Neural progenitor cell (in vitro differentiated cells): ENCODE measurements at regions not wholly inside any gene's neighbourhood (a gene's known extent, or its start where the extent isn't known, plus 50 kb on each side); places are given as distances from the start of the nearest gene placed in this dataset.

ENCODE experiments used
- DNase-seq: peaks from one replicate; pipeline ENCODE4 v3.0.0-alpha.2; 2016; ENCODE audit warnings: low spot score
- H2AFZ ChIP-seq: fragments of 200-600 bp; sonication (generic); replicated peaks from 2 replicates; pipeline ENCODE4 v1.6.1; 2016; ENCODE audit warnings: antibody characterized with exemption
- H3F3A ChIP-seq: fragments of 200-600 bp; sonication (generic); 2 replicates; pipeline ENCODE4 v1.6.1; 2016; ENCODE audit warnings: antibody characterized with exemption, low read depth
- H3K27ac ChIP-seq: fragments of 200-600 bp; sonication (generic); 2 replicates; pipeline ENCODE4 v1.5.1; 2016; ENCODE audit warnings: mild to moderate bottlenecking
- H3K27me3 ChIP-seq: fragments of 200-600 bp; sonication (generic); 2 replicates; pipeline ENCODE4 v1.6.1; 2016; ENCODE audit warnings: mild to moderate bottlenecking, moderate library complexity
- H3K36me3 ChIP-seq: fragments of 200-600 bp; sonication (generic); 2 replicates; pipeline ENCODE4 v1.5.1; 2016
- H3K4me1 ChIP-seq: fragments of 200-600 bp; sonication (generic); 2 replicates; pipeline ENCODE4 v1.6.1; 2016; ENCODE audit warnings: mixed run types
- H3K4me2 ChIP-seq: fragments of 200-600 bp; sonication (generic); 2 replicates; pipeline ENCODE4 v1.6.1; 2016
- H3K4me3 ChIP-seq: fragments of 200-600 bp; sonication (generic); 2 replicates; pipeline ENCODE4 v1.5.1; 2016
- H3K79me2 ChIP-seq: fragments of 200-600 bp; sonication (generic); 2 replicates; pipeline ENCODE4 v1.6.1; 2016; ENCODE audit warnings: low read depth
- H3K9ac ChIP-seq: fragments of 200-600 bp; sonication (generic); 2 replicates; pipeline ENCODE4 v1.6.1; 2016
- H3K9me3 ChIP-seq: fragments of 200-600 bp; sonication (generic); 2 replicates; pipeline ENCODE4 v1.5.1; 2016; ENCODE audit warnings: low read depth
- H4K20me1 ChIP-seq: fragments of 200-600 bp; sonication (generic); 2 replicates; pipeline ENCODE4 v1.6.1; 2016; ENCODE audit warnings: low read depth
- H3K27ac Mint-ChIP-seq: 3 replicates; pipeline ENCODE4 v1.8.0; 2021; ENCODE audit warnings: mixed read lengths
- H3K27me3 Mint-ChIP-seq: 2 replicates; pipeline ENCODE4 v1.8.0; 2022; ENCODE audit warnings: low read depth, mild to moderate bottlenecking, inconsistent platforms, moderate library complexity, mixed read lengths; ENCODE audit not compliant: insufficient read depth
- H3K36me3 Mint-ChIP-seq: 3 replicates; pipeline ENCODE4 v1.8.0; 2021; ENCODE audit warnings: mixed read lengths
- H3K4me1 Mint-ChIP-seq: 3 replicates; pipeline ENCODE4 v1.8.0; 2021; ENCODE audit warnings: mixed read lengths
- H3K4me3 Mint-ChIP-seq: 3 replicates; pipeline ENCODE4 v1.8.0; 2021; ENCODE audit warnings: mild to moderate bottlenecking, moderate library complexity, mixed read lengths
- H3K9me3 Mint-ChIP-seq: 3 replicates; pipeline ENCODE4 v1.8.0; 2020; ENCODE audit warnings: mixed read lengths
- CTCF ChIP-seq: fragments of 200-600 bp; sonication (generic); IDR thresholded peaks from 2 replicates; pipeline ENCODE4 v1.5.1; 2017; ENCODE audit warnings: antibody characterized with exemption, mild to moderate bottlenecking
- EZH2 ChIP-seq: fragments of 200-600 bp; sonication (generic); IDR thresholded peaks from 2 replicates; pipeline ENCODE4 v1.6.1; 2017; ENCODE audit warnings: antibody characterized with exemption, mild to moderate bottlenecking, moderate library complexity
- EZH2phosphoT487 ChIP-seq: fragments of 200-600 bp; sonication (generic); IDR thresholded peaks from 2 replicates; pipeline ENCODE4 v1.6.1; 2017; ENCODE audit warnings: antibody characterized with exemption

- Histone ChIP-seq H3F3A (no peaks in the 10 kb centered on the region), H2AFZ (no peak overlapping the region), H3K79me2 (no peaks in the 10 kb centered on the region), H3K36me3 (no peaks in the 10 kb centered on the region), H4K20me1 (no peaks in the 10 kb centered on the region), H3K4me3 (no peak overlapping the region), H3K27me3 (no peaks in the 10 kb centered on the region), H3K27ac (no peak overlapping the region), H3K4me1 (peaks cover 6% of the 10 kb centered on the region), H3K9ac (no peak overlapping the region), H3K9me3 (no peaks in the 10 kb centered on the region), H3K4me2 (no peak overlapping the region)
- no peak for DNase-seq
- Mint-ChIP-seq H3K4me3 (no peak overlapping the region), H3K9me3 (peaks cover 8% of the 10 kb centered on the region), H3K27ac (no peak overlapping the region), H3K27me3 (peaks cover 2% of the 10 kb centered on the region), H3K36me3 (no peaks in the 10 kb centered on the region), H3K4me1 (peaks cover 9% of the 10 kb centered on the region)
- TF ChIP-seq CTCF (no peak), EZH2 (no peak), EZH2phosphoT487 (no peak)
Measured at GRCh38 chr21:20741445-20741844, 256.8 kb upstream of the NCAM2 start.

GRCh38 chr21:20760221-20760620 is 238.0 kb upstream of the NCAM2 start:
- no peak overlapping the region for H3K4me3 ChIP-seq
- peaks cover 4% of the 10 kb centered on the region for H3K36me3 ChIP-seq
- no peaks in the 10 kb centered on the region for H3F3A ChIP-seq
- no peak overlapping the region for H3K27ac ChIP-seq
- Mint-ChIP-seq H3K27me3 (no peaks in the 10 kb centered on the region), H3K36me3 (no peaks in the 10 kb centered on the region), H3K4me3 (no peak overlapping the region), H3K27ac (no peak overlapping the region), H3K9me3 (peaks cover 10% of the 10 kb centered on the region), H3K4me1 (no peaks in the 10 kb centered on the region)
- no peak for TF ChIP-seq EZH2
- no peak for DNase-seq
- H3K4me1 ChIP-seq = no peaks in the 10 kb centered on the region
- H3K9me3 ChIP-seq = peaks cover 8% of the 10 kb centered on the region
- H3K79me2 ChIP-seq = no peaks in the 10 kb centered on the region
- H4K20me1 ChIP-seq = no peaks in the 10 kb centered on the region
- H3K27me3 ChIP-seq = no peaks in the 10 kb centered on the region
- H3K9ac ChIP-seq = no peak overlapping the region
- H3K4me2 ChIP-seq = no peak overlapping the region
- H2AFZ ChIP-seq = no peak overlapping the region

- H2AFZ ChIP-seq = no peak overlapping the region
- no peak overlapping the region for H3K4me3 ChIP-seq
- TF ChIP-seq EZH2phosphoT487 = no peak
- TF ChIP-seq CTCF = no peak
- no peak for TF ChIP-seq EZH2
- H3K79me2 ChIP-seq = no peaks in the 10 kb centered on the region
- no peak overlapping the region for H3K4me2 ChIP-seq
- Mint-ChIP-seq H3K4me3 (no peak overlapping the region), H3K4me1 (no peaks in the 10 kb centered on the region), H3K9me3 (peaks cover 17% of the 10 kb centered on the region), H3K27ac (no peak overlapping the region), H3K36me3 (peaks cover 2% of the 10 kb centered on the region), H3K27me3 (no peaks in the 10 kb centered on the region)
- no peaks in the 10 kb centered on the region for H4K20me1 ChIP-seq
- H3F3A ChIP-seq = no peaks in the 10 kb centered on the region
- no peak for DNase-seq
- H3K27ac ChIP-seq = no peak overlapping the region
- H3K9me3 ChIP-seq = no peaks in the 10 kb centered on the region
- H3K36me3 ChIP-seq = no peaks in the 10 kb centered on the region
- H3K27me3 ChIP-seq = no peaks in the 10 kb centered on the region
- no peaks in the 10 kb centered on the region for H3K4me1 ChIP-seq
- no peak overlapping the region for H3K9ac ChIP-seq
Measured at GRCh38 chr21:20774737-20775136, 223.5 kb upstream of the NCAM2 start.

- no peak for TF ChIP-seq EZH2
- TF ChIP-seq EZH2phosphoT487 = no peak
- no peak for TF ChIP-seq CTCF
- Histone ChIP-seq H3K9ac (no peak overlapping the region), H3K27ac (no peak overlapping the region), H3K36me3 (no peaks in the 10 kb centered on the region), H3K9me3 (no peaks in the 10 kb centered on the region), H3K4me3 (no peak overlapping the region), H3F3A (no peaks in the 10 kb centered on the region), H3K27me3 (no peaks in the 10 kb centered on the region), H4K20me1 (no peaks in the 10 kb centered on the region), H3K4me2 (no peak overlapping the region), H3K4me1 (no peaks in the 10 kb centered on the region), H3K79me2 (no peaks in the 10 kb centered on the region), H2AFZ (no peak overlapping the region)
- Mint-ChIP-seq H3K27ac (no peak overlapping the region), H3K36me3 (peaks cover 6% of the 10 kb centered on the region), H3K4me1 (no peaks in the 10 kb centered on the region), H3K9me3 (peaks cover 23% of the 10 kb centered on the region), H3K27me3 (no peaks in the 10 kb centered on the region), H3K4me3 (no peak overlapping the region)
- DNase-seq = no peak
Measured at GRCh38 chr21:20779321-20779720, 218.9 kb upstream of the NCAM2 start.
